NCI-H1930 (cell line): ENCODE measurements at regions not wholly inside any gene's neighbourhood (a gene's known extent, or its start where the extent isn't known, plus 50 kb on each side); places are given as distances from the start of the nearest gene placed in this dataset.
"Not testable (repeated sequence)": the region's sequence is repeated elsewhere in the genome, so short reads cannot be mapped to it uniquely, and the experiment has no call there.

Experiments
- DNase-seq, 2 experiments: peaks; one replicate each; lab custom pipeline; 2025; lab: John Stamatoyannopoulos, UW

DNA sequence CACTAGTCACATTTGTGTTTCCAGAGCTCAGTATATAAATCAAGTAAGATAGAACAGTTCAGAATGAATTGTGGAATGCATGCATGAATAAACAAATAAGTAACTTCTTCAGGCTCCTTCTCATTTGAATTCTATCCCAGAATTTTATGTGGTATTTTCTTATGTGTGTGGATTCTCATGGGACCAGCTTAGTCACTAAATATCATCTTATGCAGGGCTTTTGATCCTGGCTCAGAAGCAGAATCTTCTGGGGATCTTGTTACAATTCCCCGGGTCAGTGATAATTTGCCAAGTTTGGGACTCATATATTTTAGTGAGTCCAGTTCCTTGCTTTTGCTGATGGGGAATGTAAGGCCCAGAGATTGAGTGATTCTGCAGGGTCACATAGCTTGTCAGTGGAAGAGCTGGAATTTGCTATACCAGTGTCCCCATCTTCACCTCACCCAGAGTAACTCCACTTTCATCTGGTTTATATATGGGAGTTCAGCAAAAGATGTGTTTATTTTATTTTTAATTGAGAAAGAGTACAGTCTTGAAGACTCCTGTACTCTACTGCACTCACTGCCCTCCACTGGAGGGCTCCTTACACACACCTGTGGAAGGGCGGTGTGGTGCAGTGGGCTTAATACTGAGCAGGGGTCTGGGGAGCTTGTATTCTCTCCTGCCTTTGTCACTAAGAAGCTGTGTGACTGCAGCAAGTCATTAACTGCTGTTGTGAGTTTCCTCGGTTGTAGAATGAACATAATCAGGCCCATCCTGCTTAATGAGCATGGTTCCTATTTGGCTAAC, 198.2 kb upstream of the CXorf66 start:
- no peak for DNase-seq

DNA sequence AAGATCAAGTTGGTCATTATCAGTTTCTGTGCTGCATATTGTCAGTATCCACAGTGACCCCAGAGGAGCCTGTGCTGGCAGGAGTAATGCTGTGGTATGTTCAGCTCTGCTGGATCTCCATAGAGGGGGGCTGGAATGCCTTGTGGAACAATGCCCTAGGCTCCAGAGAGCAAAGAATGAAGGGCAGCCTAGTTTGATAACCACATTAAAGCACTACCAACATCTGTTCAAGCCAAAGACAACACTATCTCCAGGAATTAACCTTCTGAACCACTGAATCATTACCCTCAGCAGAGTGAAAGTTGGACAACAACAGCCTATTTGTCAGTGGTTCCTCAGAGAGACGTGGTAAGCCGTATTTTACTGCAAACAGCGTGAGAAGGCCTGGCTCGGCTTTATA, 192.3 kb upstream of the CXorf66 start:
- no peak for DNase-seq

DNA sequence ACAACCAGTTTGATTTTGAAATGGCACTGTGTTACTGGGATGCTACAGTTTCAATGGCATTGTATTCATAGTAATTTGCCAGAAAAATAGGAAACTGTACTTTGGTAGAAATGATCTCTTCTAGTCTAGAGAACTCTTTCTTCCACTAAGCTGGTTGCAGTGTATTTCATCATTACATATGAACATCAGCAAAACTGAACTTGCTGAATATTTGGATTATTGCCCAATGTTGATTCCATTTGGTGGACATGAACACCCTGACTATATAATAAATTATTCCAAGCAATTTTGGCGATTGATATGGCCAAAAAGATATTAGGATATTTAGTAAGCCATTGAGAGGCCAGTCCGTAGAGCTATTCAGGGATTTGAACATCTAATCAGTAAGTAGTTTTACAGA, 191.8 kb upstream of the CXorf66 start:
- no peak for DNase-seq

DNA sequence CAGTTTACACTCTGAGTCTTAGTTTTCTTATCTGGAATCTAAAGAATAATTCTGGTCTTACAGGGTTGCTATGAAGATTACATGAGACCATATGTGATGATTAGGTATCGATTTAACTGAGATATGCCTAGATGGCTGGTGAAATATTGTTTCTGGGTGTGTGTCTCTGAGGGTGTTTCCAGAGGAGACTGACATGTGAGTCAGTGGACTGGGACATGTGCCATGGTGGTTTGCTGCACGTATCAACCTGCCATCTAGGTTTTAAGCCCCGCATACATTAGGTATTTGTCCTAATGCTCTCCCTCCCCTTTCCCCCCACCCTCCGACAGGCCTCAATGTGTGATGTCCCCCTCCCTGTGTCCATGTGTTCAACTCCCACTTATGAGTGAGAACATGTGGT, 186.0 kb upstream of the CXorf66 start:
- DNase-seq: no peak

DNA sequence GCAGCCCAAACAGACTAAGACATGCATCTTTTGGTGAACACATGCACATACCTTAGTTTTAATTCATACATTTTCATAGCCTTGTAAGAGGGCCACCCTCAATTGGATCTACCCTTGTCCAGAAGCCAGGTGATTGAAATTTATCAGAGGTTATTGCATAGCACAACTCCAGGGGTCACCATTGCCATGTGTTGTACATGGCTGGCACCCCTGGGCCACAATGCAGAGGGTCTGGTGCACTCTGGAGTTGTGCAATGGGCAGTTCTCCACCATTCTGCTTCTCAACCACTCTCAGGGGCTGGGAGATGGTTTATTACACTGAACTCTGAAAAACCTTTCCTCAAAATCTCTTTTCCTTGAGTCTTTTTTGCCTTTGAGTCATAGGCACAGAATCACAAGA, 184.4 kb upstream of the CXorf66 start:
- DNase-seq: peak; percentile 8 to 17

DNA sequence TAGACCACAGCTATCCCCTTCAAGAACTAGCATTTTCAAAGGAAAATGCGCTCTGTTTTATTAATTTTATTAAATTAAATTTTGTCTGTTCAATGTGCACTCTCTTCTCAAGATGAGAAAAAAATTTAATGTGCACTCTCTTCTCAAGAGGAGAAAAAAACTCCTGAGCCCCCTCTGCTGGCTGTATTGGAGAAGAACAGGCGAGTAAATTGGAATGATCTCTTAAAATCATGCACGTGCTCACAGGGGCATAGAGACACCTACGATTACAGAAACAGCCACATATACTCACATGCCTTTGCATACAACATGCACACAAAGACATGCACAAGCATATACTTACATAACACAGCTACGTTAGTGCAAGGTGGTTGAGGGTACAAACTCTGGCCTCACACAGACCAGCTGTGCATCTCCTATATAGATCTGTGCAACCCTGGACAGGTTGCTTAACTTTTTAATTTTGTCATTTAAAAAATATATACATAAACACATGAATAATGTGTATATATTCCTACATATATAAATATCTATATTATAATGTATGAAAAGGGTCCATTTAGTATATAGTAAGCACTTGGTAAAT, 176.2 kb upstream of the CXorf66 start:
- peak in 1 of 2 experiments; percentile 24 for DNase-seq

DNA sequence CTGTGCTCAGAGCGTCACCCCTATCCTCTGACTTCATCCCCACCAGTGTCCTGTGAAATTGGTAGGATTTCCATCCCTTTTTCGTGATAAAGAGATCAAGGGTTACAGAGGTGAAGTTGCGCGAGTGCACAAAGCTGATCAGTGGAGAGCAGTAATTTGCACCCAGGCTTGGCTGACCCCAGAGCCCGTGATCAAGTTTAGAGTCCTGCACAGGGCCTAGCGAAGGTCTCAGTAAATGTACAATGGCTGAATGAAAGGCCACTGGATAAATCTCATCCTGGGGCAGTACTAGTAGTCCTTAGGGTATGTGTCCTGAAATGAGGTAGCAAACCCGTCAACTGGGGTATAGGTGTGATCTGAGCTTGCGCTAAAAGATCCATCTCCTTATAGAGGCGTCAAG, 173.2 kb upstream of the CXorf66 start:
- DNase-seq: not testable (repeated sequence)

DNA sequence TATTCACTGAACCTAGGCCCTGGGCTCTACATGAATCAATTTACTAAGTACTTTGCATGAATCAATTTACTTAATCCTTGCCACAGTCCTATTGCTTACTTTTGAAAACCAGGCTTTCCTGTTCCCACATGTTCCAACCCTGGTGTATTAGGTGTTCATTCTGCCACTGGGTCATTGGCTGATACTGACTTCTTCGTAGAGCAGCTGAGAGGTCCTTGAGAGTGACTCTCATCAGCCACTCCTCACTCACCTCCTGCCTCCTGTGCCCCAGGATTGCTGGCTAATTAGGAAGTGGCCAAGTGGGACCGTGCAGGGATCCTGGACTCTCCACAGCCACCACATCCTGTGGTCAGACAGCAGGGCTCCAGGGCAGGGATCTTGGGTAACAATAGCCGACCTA, 172.7 kb upstream of the CXorf66 start:
- DNase-seq: not testable (repeated sequence)

DNA sequence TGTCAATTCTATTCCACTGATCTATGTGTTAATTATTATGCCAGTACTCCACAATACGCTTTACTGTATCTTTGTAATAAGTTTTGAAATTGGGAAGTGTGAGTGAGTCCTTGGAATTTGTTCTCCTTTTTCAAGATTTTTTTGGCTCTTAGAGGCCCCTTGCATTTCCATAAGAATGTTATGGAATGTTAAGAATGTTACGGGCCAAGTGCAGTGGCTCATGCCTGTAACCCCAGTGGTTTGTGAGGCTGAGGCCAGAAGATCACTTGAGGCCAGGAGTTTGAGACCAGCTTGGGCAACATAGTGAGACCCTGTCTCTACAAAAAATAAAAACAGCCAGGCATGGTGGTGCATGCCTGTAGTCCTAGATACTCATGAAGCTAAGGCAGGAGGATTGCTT, 167.6 kb upstream of the CXorf66 start:
- no peak for DNase-seq

DNA sequence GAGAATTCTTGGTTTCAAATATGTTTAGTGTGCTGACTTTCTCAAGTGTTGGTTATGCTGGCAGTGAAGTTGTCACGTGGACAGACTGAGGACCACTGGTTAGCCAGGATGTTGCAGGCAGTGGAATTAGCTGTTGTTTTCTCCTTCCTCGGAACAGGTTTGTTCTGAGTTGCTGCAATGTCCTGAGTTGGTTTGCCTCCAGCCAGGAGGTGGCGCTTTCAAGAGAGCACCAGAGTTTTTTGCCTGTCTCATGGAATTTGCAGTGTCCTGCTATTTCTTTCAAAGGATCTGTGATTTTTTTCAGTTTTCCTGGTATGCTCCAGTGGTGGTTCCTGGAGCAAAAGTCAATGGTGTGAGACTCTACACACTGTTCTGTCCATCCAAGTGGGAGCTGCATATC, 158.1 kb upstream of the CXorf66 start:
- no peak for DNase-seq

DNA sequence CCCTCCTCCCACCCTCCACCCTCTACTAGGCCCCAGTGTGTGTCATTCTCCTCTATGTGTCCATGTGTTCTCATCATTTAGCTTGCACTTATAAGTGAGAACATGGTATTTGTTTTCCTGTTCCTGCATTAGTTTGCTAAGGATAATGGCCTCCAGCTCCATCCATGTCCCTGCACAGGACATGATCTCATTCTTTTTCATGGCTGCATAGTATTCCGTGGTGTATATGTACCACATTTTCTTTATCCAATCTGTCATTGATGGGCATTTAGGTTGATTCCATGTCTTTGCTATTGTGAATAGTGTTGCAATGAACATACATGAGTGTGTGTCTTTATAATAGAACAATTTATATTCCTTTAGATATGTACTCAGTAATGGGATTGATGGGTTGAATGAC, 148.7 kb upstream of the CXorf66 start:
- DNase-seq: not testable (repeated sequence)

DNA sequence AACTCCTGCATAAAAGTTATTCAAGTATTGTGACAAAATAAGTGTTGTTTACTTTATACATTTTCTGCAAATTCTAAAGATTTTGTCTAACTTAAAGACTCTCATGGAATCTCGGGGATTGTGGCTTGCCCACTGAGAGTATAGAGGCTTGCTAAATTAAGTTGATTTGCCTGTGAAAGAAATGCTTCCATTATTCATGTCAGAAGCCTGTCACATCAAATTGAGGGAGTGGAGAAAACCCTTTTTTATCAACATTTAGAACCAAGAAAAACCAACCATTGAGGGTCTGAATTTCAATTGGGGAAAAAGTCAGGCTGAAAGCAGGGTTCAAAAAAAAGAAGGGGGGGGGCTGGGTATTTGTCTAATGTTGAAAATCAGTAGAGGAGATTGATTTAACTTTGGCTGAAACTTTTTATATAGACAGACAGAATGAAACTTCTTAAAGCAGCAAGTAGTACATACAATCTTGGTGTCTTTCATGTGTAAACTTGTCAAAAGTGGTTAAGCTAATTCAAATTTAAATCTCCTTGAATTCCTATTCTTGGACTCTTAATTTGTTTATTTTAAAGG, 144.8 kb upstream of the CXorf66 start:
- DNase-seq: no peak

DNA sequence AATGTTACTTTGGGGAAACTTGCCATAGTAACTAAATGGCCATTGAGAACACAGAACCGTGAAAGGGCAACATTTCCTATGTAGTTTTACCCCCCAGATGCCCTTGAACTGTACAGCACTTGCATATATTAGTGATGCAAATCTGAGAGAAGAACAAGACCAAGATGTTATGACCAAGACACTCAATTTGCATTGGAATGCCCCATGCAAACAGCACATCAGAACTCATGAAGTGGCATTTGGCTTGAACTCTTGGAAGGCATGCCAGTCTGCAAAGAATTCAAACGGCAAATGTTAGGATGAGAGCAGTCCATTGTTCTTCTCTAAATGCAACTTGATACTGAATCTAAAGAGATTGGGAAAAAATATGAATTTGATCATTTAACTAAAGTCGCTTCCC, 139.4 kb upstream of the CXorf66 start:
- no peak for DNase-seq

DNA sequence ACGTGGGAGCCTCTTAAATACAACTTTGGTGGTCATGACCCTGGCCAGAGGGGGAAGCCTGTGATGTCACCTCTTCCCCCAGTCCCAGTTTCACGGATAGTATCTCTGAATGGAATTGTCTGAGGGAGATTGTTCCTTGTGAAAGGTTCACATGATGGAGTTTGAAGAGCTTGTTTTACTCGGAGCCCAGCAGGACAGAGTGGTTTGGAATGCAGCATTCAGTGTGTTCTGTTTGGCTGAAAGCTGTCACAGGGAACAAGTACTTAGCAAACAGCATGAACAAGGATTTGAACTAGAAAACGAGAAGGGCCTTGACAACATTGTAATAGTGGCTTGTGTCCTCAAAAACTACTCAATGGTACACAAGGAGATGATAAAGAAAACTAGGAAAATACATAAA, 133.9 kb upstream of the CXorf66 start:
- no peak for DNase-seq

DNA sequence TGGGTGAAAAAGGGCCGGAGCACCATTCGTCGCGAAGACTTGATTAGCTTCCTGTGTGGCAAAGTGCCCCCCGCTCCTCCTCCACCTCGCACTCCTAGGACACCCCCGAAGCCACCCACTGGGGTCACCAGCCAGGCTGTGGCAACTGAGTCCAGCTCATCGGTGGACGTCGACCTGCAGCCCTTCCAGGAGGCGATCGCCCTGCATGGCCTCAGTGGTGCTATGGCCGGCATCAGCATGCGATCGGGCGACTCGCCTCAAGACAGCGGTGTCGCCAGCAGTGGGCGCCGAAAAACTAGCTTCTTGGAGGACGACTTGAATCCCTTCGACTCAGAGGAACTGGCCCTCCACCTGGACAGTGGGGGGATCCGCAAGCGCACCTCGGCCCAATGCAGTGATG, 126.8 kb upstream of the CXorf66 start:
- DNase-seq: peak; percentile 50 to 51

DNA sequence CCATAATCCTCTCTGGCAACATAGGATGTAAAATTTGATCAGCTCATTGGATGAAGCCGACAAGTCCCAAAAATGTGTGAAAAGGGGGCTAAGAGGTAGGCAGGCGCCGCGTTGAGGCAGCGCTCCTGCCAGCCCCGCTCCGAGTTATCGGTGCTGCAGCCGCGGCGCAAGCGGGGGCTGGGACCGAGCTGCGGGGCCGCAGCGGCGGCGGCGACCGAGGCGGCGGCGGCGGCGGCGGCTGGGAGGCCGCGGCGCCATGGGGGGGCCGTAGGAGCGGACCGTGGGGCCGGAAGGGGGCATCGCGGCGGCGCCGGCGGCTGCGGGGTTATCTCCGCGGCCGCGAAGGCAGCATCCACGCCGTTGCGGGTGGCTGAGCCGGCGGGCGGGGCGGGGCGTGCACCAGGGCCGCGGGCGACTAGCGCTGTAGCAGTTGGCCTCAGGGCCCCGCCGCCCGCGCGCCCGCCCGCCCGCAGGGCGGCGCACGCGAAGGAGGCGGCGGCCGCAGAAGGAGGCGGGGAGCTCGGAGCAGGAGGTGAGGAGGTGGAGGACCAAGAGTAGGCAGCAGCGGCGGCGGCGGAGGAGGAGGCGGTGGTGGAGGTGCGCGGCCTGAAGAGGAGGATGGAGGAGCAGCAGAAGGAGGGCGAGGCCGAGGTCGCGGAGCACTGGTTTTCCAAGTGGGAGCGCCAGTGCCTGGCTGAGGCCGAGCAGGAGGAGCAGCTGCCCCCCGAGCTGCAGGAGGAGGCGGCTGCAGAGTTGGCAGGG, 126.0 kb upstream of the CXorf66 start:
- peak; percentile 39 to 60 for DNase-seq

DNA sequence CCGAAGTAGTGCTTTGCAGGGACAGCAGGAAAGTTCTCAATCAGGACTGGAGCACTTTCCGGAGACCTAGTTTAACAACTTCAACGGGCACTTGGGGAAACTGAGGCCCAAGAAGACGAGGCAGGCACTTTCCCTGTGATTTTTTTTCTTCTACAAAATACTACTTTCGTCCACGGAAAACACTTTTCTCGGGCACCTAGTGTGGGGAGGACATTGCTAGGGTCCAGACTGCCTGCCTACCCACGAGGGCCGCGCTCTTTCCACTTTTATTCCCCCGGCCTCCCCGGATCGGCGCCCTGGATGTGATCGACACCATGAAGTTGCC, 125.4 kb upstream of the CXorf66 start:
- DNase-seq: no peak

DNA sequence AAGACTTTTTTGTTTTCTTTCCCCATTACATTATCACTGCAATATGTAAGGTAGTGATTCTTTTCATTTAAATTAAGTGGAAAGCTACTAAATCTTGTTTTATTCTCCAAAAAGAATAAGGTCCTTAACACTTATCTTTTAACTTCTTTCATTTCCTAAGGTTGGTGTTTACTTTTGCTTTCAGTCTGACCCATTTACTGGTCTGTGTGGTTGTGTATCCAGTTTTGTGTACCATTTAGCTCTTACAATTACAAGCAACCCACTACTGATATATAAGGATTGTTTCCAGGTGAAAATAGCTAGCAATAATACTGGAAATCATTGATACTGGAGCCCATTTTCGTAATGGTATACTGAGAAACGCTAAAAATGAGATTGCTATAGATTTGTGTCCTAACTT, 123.1 kb upstream of the CXorf66 start:
- DNase-seq: no peak

DNA sequence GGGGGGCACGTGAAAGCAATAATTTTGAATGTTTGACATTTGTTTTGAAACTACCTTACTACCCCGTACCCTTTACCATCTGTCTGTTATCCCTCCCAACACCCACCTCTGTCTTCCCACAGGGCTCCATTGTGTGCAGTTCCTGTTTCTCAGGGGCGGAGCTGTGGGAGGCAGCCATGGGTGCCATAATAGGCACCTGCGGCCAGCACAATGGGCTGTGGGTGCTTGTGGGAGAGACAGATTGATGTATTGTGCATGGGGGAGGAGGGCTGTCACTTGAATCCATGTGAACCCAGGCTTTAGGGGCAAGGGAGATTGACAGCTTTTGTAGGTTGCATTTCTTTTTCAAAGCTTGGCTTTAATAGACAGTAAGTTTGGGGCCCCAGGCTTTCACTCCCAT, 122.6 kb upstream of the CXorf66 start:
- peak; percentile 7 to 18 for DNase-seq

DNA sequence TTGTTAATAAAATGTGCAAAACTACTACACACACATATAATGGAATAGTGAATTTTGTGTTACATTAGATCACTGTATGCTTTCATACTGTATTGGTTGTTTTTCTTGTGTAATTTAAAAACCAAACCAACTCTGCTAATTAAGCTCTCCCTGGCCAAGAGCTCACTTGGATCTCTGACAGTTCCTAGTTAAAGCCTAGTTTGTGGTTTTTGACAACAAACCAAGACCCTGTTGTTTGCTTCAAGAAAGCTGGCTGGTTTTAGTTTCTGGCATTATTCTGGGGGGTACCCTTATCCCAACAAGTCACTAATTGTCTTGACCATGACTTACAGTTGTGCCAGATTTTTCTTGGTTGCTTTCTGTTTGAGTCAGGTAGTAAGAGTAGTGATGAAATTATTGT, 121.4 kb upstream of the CXorf66 start:
- no peak for DNase-seq

DNA sequence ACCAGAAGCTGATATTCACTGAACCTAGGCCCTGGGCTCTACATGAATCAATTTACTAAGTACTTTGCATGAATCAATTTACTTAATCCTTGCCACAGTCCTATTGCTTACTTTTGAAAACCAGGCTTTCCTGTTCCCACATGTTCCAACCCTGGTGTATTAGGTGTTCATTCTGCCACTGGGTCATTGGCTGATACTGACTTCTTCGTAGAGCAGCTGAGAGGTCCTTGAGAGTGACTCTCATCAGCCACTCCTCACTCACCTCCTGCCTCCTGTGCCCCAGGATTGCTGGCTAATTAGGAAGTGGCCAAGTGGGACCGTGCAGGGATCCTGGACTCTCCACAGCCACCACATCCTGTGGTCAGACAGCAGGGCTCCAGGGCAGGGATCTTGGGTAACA, 109.5 kb upstream of the CXorf66 start:
- DNase-seq: not testable (repeated sequence)

DNA sequence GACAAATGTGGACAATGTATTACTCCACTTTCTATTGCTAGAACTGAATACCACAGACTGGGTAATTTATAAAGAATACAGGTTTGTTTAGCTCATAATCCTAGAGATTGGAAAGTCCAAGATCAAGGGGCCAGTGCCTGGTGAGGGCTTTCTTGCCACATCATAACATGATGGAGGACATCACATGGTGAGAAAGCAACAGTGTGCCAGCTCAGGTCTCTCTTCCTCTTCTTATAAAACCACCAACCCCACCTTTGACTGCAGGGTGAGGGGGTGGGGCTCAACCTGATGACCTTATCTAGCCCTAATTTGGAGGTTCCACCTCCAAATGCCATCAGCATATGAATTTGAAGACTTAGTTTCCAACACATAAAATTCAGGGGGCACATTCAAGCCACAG, 105.7 kb upstream of the CXorf66 start:
- no peak for DNase-seq
